GM21526 (cell line): ENCODE measurements at regions not wholly inside any gene's neighbourhood (a gene's known extent, or its start where the extent isn't known, plus 50 kb on each side); places are given as distances from the start of the nearest gene placed in this dataset.

Experiments used
- ATAC-seq: cut with Tn5 transposase; IDR thresholded peaks from one replicate; pipeline ENCODE4 v1.9.1; 2021; ENCODE audit warnings: moderate library complexity; ENCODE audit not compliant: unreplicated experiment, low FRiP score

- ATAC-seq: no peak
These were observed 77.2 kb upstream of the ADARB2 start for GRCh38 chr10:1814556-1814955.

GRCh38 chr10:1809139-1809741, 71.9 kb upstream of the ADARB2 start:
- ATAC-seq: no peak

DNA sequence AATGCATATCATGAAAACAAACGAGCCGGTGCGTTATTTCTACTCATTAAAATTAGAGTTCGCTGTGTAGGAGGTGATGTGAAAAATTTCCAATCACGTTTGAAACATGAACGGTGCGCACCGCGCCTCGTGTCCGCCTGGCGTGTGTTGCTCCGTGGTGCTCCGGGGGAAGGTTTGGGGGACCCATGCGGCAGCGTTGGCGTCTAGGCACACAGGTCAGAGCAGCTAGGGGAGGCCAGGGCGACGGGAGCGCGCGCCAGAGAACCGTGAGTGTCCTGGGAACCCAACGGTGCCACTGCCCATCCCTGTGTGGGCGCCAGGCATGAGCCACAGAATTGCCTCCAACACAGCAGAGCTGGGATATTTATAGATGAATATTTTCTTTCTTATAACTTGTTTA, 70.6 kb upstream of the ADARB2 start:
- no peak for ATAC-seq

DNA sequence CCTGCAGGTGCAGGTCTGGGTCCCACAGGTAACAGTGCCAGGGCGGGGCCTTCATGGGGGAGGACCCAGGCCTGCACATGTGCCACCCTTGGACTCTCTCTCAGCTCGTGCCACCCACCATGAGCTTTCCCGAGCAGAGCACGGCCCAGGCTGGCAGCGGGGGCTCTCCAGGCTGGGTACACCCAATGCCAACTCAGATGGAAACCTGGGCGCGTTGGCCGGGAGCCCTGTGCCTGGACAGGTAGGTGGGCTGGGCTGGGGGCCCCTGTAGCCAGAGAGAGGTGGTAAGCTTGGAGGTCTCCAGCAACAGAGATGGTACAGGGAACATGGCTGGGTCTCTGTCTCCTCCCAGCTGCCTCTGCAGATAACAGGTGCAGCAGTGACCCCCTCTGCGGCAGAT, 69.9 kb upstream of the ADARB2 start:
- no peak for ATAC-seq

- no peak for ATAC-seq
These were observed 65.1 kb upstream of the ADARB2 start for GRCh38 chr10:1802413-1802812.

- ATAC-seq: no peak
These were observed 51.1 kb upstream of the ADARB2 start for GRCh38 chr10:1788401-1788800.
